ENCODE measurements at regions not wholly inside any gene's neighbourhood (a gene's known extent, or its start where the extent isn't known, plus 50 kb on each side); places are given as distances from the start of the nearest gene placed in this dataset.
"Not testable (repeated sequence)": the region's sequence is repeated elsewhere in the genome, so short reads cannot be mapped to it uniquely, and the experiment has no call there.

GRCh38 chr9:115808695-115809094 lies 344.9 kb upstream of the PAPPA start:
- H3K4me3 Mint-ChIP-seq = no peak overlapping the region
- H3K9me3 Mint-ChIP-seq = peaks cover 7 to 8% of the 10 kb centered on the region in 2 donors
- H3K27me3 Mint-ChIP-seq = no peaks in the 10 kb centered on the region
- no peak for DNase-seq
- no peaks in the 10 kb centered on the region for H3K4me1 Mint-ChIP-seq (ENCODE audit: low read depth in 2 of 2)
- H3K36me3 Mint-ChIP-seq (ENCODE audit: insufficient read depth) = no peaks in the 10 kb centered on the region
- no peak overlapping the region for H3K27ac Mint-ChIP-seq
- no peak for ATAC-seq (replicated peaks)

- H3K27ac Mint-ChIP-seq = no peak overlapping the region
- H3K27me3 Mint-ChIP-seq = no peaks in the 10 kb centered on the region
- no peaks in the 10 kb centered on the region for H3K4me1 Mint-ChIP-seq (ENCODE audit: low read depth in 2 of 2)
- H3K36me3 Mint-ChIP-seq (ENCODE audit: insufficient read depth) = no peaks in the 10 kb centered on the region
- DNase-seq (no peak), ATAC-seq (replicated peaks) (no peak)
- peaks cover 7 to 8% of the 10 kb centered on the region in 2 donors for H3K9me3 Mint-ChIP-seq
- no peak overlapping the region for H3K4me3 Mint-ChIP-seq
Observed at GRCh38 chr9:115810166-115810565, 343.4 kb upstream of the PAPPA start.

- Mint-ChIP-seq H3K27ac (no peak overlapping the region), H3K27me3 (no peaks in the 10 kb centered on the region), H3K36me3 (ENCODE audit: insufficient read depth) (no peaks in the 10 kb centered on the region), H3K9me3 (peaks cover 4 to 8% of the 10 kb centered on the region in 2 donors), H3K4me1 (ENCODE audit: low read depth in 2 of 2) (no peaks in the 10 kb centered on the region), H3K4me3 (no peak overlapping the region)
- ATAC-seq (replicated peaks) = no peak
- DNase-seq = no peak
Observed at GRCh38 chr9:115814081-115814480, 339.5 kb upstream of the PAPPA start.

- Mint-ChIP-seq H3K4me3 (no peak overlapping the region), H3K9me3 (peaks cover 6 to 12% of the 10 kb centered on the region in 2 donors), H3K27me3 (no peaks in the 10 kb centered on the region), H3K4me1 (ENCODE audit: low read depth in 2 of 2) (no peaks in the 10 kb centered on the region), H3K36me3 (ENCODE audit: insufficient read depth) (no peaks in the 10 kb centered on the region), H3K27ac (no peak overlapping the region)
- ATAC-seq (replicated peaks) (no peak), DNase-seq (no peak)
Observed at GRCh38 chr9:115815786-115816185, 337.8 kb upstream of the PAPPA start.

GRCh38 chr9:115818651-115819050 lies 334.9 kb upstream of the PAPPA start:
- DNase-seq; ATAC-seq (replicated peaks); H3K4me3 Mint-ChIP-seq; H3K36me3 Mint-ChIP-seq (ENCODE audit: insufficient read depth); H3K4me1 Mint-ChIP-seq (ENCODE audit: low read depth in 2 of 2); H3K27me3 Mint-ChIP-seq; H3K9me3 Mint-ChIP-seq; H3K27ac Mint-ChIP-seq: not testable (repeated sequence)

- DNase-seq (no peak), ATAC-seq (replicated peaks) (no peak)
- peaks cover 4 to 7% of the 10 kb centered on the region in 2 donors for H3K9me3 Mint-ChIP-seq
- no peaks in the 10 kb centered on the region for H3K27me3 Mint-ChIP-seq
- no peaks in the 10 kb centered on the region for H3K4me1 Mint-ChIP-seq (ENCODE audit: low read depth in 2 of 2)
- H3K36me3 Mint-ChIP-seq (ENCODE audit: insufficient read depth) = no peaks in the 10 kb centered on the region
- no peak overlapping the region for H3K27ac Mint-ChIP-seq
- no peak overlapping the region for H3K4me3 Mint-ChIP-seq
Observed at GRCh38 chr9:115832031-115832430, 321.6 kb upstream of the PAPPA start.

GRCh38 chr9:115837618-115838017 lies 316.0 kb upstream of the PAPPA start:
- H3K27me3 Mint-ChIP-seq = no peaks in the 10 kb centered on the region
- no peak overlapping the region for H3K27ac Mint-ChIP-seq
- H3K4me1 Mint-ChIP-seq (ENCODE audit: low read depth in 2 of 2) = no peaks in the 10 kb centered on the region
- H3K9me3 Mint-ChIP-seq = peaks cover 8 to 30% of the 10 kb centered on the region in 2 donors
- no peaks in the 10 kb centered on the region for H3K36me3 Mint-ChIP-seq (ENCODE audit: insufficient read depth)
- ATAC-seq (replicated peaks) (no peak), DNase-seq (no peak)
- H3K4me3 Mint-ChIP-seq = no peak overlapping the region

- Mint-ChIP-seq H3K4me1 (ENCODE audit: low read depth in 2 of 2) (no peaks in the 10 kb centered on the region), H3K9me3 (peaks cover 8 to 25% of the 10 kb centered on the region in 2 donors), H3K36me3 (ENCODE audit: insufficient read depth) (no peaks in the 10 kb centered on the region), H3K4me3 (no peak overlapping the region), H3K27ac (no peak overlapping the region), H3K27me3 (no peaks in the 10 kb centered on the region)
- no peak for DNase-seq
- no peak for ATAC-seq (replicated peaks)
Observed at GRCh38 chr9:115838417-115838816, 315.2 kb upstream of the PAPPA start.

GRCh38 chr9:115844433-115844832 lies 309.2 kb upstream of the PAPPA start:
- not testable (repeated sequence) for H3K36me3 Mint-ChIP-seq (ENCODE audit: insufficient read depth); DNase-seq; H3K4me1 Mint-ChIP-seq (ENCODE audit: low read depth in 2 of 2); H3K27ac Mint-ChIP-seq; H3K4me3 Mint-ChIP-seq; H3K27me3 Mint-ChIP-seq; ATAC-seq (replicated peaks)
- H3K9me3 Mint-ChIP-seq = peaks cover 9 to 18% of the 10 kb centered on the region in 2 donors

- Mint-ChIP-seq H3K27ac (no peak overlapping the region), H3K36me3 (ENCODE audit: insufficient read depth) (no peaks in the 10 kb centered on the region), H3K9me3 (peaks cover 9 to 12% of the 10 kb centered on the region in 2 donors), H3K4me1 (ENCODE audit: low read depth in 2 of 2) (no peaks in the 10 kb centered on the region), H3K27me3 (no peaks in the 10 kb centered on the region), H3K4me3 (no peak overlapping the region)
- DNase-seq (no peak), ATAC-seq (replicated peaks) (no peak)
Observed at GRCh38 chr9:115845648-115846312, 307.8 kb upstream of the PAPPA start.

GRCh38 chr9:115847216-115847615 lies 306.4 kb upstream of the PAPPA start:
- Mint-ChIP-seq H3K27ac (no peak overlapping the region), H3K4me1 (ENCODE audit: low read depth in 2 of 2) (no peaks in the 10 kb centered on the region), H3K4me3 (no peak overlapping the region), H3K27me3 (no peaks in the 10 kb centered on the region), H3K9me3 (peaks cover 3 to 6% of the 10 kb centered on the region in 2 donors), H3K36me3 (ENCODE audit: insufficient read depth) (no peaks in the 10 kb centered on the region)
- no peak for ATAC-seq (replicated peaks)
- no peak for DNase-seq

- Mint-ChIP-seq H3K9me3 (peaks cover 0 to 2% of the 10 kb centered on the region in 2 donors), H3K27ac (no peak overlapping the region)
- DNase-seq = no peak
Observed at GRCh38 chr9:115849679-115850412, 303.7 kb upstream of the PAPPA start.

GRCh38 chr9:115850548-115851304 lies 302.9 kb upstream of the PAPPA start:
- no peaks in the 10 kb centered on the region for H3K36me3 Mint-ChIP-seq (ENCODE audit: insufficient read depth)
- no peak for ATAC-seq (replicated peaks)

More at GRCh38 chr9:115849679-115850412, 303.7 kb upstream of the PAPPA start:
- Mint-ChIP-seq H3K4me3 (no peak overlapping the region), H3K27me3 (no peaks in the 10 kb centered on the region), H3K36me3 (ENCODE audit: insufficient read depth) (no peaks in the 10 kb centered on the region), H3K4me1 (ENCODE audit: low read depth in 2 of 2) (no peaks in the 10 kb centered on the region)
- no peak for ATAC-seq (replicated peaks)

More at GRCh38 chr9:115850548-115851304, 302.9 kb upstream of the PAPPA start:
- H3K4me3 Mint-ChIP-seq = no peak overlapping the region
- H3K27me3 Mint-ChIP-seq = no peaks in the 10 kb centered on the region
- no peak overlapping the region for H3K27ac Mint-ChIP-seq
- H3K4me1 Mint-ChIP-seq (ENCODE audit: low read depth in 2 of 2) = no peaks in the 10 kb centered on the region
- no peak for DNase-seq
- peaks cover 0 to 4% of the 10 kb centered on the region in 2 donors for H3K9me3 Mint-ChIP-seq

All from effector memory CD8-positive, alpha-beta T cell (primary cell).